ENCODE measurements at regions not wholly inside any gene's neighbourhood (a gene's known extent, or its start where the extent isn't known, plus 50 kb on each side); places are given as distances from the start of the nearest gene placed in this dataset.
"Not testable (repeated sequence)": the region's sequence is repeated elsewhere in the genome, so short reads cannot be mapped to it uniquely, and the experiment has no call there.

DNA sequence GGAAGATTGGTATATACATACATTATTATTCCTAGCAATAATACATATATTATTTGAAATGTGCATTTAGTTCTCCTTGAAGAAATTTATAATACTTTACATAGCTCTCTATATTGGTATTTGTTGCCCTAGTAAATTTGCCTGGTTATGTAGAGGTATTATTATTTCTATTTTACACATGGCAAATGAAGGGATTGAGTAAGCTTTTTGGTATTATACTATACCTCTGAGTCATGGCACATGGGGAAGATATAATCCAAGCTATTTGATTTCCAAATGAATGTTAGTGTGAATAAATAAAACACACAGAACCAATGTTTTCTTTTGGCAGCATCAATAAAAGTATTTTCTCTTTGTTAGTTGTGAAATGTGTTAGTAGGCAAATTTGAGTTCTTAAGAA is 409.6 kb upstream of the SLC35B3 start:
- TF ChIP-seq, protein P1, sequence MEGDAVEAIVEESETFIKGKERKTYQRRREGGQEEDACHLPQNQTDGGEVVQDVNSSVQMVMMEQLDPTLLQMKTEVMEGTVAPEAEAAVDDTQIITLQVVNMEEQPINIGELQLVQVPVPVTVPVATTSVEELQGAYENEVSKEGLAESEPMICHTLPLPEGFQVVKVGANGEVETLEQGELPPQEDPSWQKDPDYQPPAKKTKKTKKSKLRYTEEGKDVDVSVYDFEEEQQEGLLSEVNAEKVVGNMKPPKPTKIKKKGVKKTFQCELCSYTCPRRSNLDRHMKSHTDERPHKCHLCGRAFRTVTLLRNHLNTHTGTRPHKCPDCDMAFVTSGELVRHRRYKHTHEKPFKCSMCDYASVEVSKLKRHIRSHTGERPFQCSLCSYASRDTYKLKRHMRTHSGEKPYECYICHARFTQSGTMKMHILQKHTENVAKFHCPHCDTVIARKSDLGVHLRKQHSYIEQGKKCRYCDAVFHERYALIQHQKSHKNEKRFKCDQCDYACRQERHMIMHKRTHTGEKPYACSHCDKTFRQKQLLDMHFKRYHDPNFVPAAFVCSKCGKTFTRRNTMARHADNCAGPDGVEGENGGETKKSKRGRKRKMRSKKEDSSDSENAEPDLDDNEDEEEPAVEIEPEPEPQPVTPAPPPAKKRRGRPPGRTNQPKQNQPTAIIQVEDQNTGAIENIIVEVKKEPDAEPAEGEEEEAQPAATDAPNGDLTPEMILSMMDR (conservative IDR thresholded peaks at IDR 0.05; ENCODE audit: control insufficient read depth, insufficient read depth, low read depth, low read length) = no peak
- no peak overlapping the region for H3K4me3 ChIP-seq (ENCODE audit: control insufficient read depth, low read depth, low read length)
- no peak for DNase-seq (ENCODE audit: low read depth)

GRCh38 chr6:8839626-8840025 is 404.3 kb upstream of the SLC35B3 start:
- TF ChIP-seq, protein P1 (conservative IDR thresholded peaks at IDR 0.05; ENCODE audit: control insufficient read depth, insufficient read depth, low read depth, low read length) = no peak
- no peak for DNase-seq (ENCODE audit: low read depth)
- no peak overlapping the region for H3K4me3 ChIP-seq (ENCODE audit: control insufficient read depth, low read depth, low read length)

- no peak overlapping the region for H3K4me3 ChIP-seq (ENCODE audit: control insufficient read depth, low read depth, low read length)
- DNase-seq (ENCODE audit: low read depth) = no peak
- TF ChIP-seq, protein P1 (conservative IDR thresholded peaks at IDR 0.05; ENCODE audit: control insufficient read depth, insufficient read depth, low read depth, low read length) = no peak
Observed at GRCh38 chr6:8837343-8837742, 402.0 kb upstream of the SLC35B3 start.

DNA sequence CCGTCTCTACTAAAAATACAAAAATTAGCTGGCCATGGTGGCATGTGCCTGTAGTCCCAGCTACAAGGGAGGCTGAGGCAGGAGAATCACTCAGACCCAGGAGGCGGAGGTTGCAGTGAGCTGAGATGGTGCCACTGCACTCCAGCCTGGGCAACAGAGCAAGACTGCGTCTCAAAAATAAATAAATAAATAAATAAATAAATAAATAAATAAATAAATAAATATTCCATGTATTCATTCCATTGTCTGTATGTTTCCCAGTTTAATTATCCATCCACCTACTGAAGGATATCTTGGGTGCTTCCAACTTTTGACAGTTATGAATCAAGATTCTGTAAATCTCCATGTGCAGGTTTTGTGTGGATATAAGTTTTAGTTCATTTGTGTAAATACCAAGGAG is 397.4 kb upstream of the SLC35B3 start:
- not testable (repeated sequence) for DNase-seq (ENCODE audit: low read depth); H3K4me3 ChIP-seq (ENCODE audit: control insufficient read depth, low read depth, low read length)

- H3K4me3 ChIP-seq (ENCODE audit: control insufficient read depth, low read depth, low read length) = no peak overlapping the region
- TF ChIP-seq, protein P1 (conservative IDR thresholded peaks at IDR 0.05; ENCODE audit: control insufficient read depth, insufficient read depth, low read depth, low read length) = no peak
- no peak for DNase-seq (ENCODE audit: low read depth)
Observed at GRCh38 chr6:8831366-8832152, 396.2 kb upstream of the SLC35B3 start.

- TF ChIP-seq, protein P1 (conservative IDR thresholded peaks at IDR 0.05; ENCODE audit: control insufficient read depth, insufficient read depth, low read depth, low read length) = no peak
- H3K4me3 ChIP-seq (ENCODE audit: control insufficient read depth, low read depth, low read length) = no peak overlapping the region
- DNase-seq (ENCODE audit: low read depth) = no peak
Observed at GRCh38 chr6:8830794-8831193, 395.4 kb upstream of the SLC35B3 start.

DNA sequence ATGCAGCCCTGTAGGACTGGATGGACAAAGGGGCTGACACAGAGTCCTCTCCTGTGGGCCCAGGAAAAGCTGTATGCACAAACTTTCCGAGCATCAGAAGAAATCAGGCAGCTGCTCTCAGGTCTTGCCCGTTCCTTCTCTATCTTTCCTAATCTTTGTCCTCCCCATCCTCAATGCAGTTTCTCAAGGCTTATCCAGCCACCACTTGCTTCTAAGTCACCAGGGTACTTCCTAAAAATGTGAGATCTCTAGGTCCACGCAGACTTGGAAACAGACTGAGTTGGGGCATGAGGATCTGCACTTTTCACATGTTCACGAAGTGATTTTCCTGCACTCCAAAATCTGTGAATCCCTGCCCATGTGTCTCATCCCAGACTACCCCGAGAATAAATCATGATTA is 394.5 kb upstream of the SLC35B3 start:
- H3K4me3 ChIP-seq (ENCODE audit: control insufficient read depth, low read depth, low read length) = no peak overlapping the region
- TF ChIP-seq, protein P1 (conservative IDR thresholded peaks at IDR 0.05; ENCODE audit: control insufficient read depth, insufficient read depth, low read depth, low read length) = no peak
- DNase-seq (ENCODE audit: low read depth) = no peak
